Stimulated activated CD8-positive, alpha-beta memory T cell treated with anti-CD3 and anti-CD28 coated beads, Interleukin-15, amount 100 ng/mL, for 4 hours (primary cell): ENCODE measurements at regions not wholly inside any gene's neighbourhood (a gene's known extent, or its start where the extent isn't known, plus 50 kb on each side); places are given as distances from the start of the nearest gene placed in this dataset.

ENCODE experiments used
- DNase-seq, 2 donors: peaks; one replicate each; pipeline ENCODE4 v3.0.0-alpha.2; 2020; ENCODE audit warnings: low read depth in 2 of 2

GRCh38 chr10:69716711-69717560 lies 84.8 kb upstream of the COL13A1 start:
- peak in 1 of 2 donors; percentile 4 for DNase-seq

GRCh38 chr10:69718951-69719350 lies 82.8 kb upstream of the COL13A1 start:
- DNase-seq, result no peak

- DNase-seq, result no peak
These were observed 79.9 kb upstream of the COL13A1 start for GRCh38 chr10:69721690-69722310.

DNA sequence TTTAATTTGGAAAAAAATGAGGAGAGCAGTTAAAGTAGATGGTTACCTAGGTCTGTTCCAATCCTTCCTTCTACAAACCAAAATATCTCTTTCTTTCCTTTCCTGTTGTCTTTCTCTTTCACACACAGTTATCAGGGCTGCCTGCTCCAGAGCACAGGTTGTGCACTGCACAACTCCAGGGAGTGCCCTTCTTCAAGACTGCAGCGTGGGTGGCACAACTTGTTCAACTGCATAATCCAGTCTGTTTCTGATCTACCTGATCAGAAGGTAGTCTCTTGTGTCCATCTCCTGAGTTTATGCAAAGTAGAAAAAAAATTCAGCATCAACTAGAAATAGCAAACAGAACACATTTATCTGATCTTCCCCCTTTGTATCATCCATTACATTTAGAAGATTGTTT lies 78.1 kb upstream of the COL13A1 start:
- DNase-seq, result no peak

DNA sequence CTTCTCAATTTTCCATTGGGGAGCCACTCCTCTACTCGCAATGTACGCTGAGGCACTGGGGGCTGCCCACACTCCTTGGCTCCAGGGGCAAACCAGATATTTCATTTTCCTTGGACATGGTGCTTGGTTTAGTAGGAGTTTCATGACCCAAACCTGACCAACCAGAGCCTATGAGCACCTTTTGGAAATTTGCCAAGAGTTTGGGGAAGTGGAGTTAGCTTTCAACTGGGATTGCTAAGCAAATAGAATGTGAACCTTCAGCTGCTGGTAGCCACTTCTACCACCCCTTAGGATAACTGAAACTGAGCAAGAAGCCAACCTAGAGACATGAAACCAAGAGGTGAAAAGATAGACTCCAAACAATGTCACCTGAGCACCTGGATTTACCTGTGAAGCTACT lies 74.9 kb upstream of the COL13A1 start:
- DNase-seq, result no peak

DNA sequence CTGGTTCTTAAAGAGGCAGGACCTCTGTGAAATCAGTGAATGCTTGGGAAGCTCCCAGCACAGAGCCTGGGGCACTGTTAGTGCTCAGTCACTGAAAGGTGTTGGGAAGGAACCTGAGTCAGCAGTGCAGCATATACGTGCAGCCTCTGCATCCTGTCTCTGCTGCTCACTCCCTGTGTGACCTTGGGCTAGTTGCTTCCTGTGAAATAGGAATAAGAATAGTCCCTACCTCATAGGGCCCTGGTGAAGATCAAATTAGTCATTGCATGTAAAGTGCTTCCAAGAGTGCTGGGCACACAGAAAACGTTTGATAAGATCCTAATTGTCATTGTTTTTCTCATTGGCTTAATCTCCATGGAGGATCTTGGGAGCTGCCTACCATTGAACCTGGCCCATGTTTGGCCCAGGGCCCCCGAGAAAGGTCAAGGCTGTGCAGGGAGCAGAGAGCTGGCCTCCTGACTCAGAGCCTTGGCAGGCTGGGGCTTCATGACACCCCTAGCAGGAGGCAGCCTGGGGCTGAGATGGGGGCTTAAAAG lies 73.3 kb upstream of the COL13A1 start:
- DNase-seq, result no peak

- no peak for DNase-seq
These were observed 72.2 kb upstream of the COL13A1 start for GRCh38 chr10:69729326-69730048.

DNA sequence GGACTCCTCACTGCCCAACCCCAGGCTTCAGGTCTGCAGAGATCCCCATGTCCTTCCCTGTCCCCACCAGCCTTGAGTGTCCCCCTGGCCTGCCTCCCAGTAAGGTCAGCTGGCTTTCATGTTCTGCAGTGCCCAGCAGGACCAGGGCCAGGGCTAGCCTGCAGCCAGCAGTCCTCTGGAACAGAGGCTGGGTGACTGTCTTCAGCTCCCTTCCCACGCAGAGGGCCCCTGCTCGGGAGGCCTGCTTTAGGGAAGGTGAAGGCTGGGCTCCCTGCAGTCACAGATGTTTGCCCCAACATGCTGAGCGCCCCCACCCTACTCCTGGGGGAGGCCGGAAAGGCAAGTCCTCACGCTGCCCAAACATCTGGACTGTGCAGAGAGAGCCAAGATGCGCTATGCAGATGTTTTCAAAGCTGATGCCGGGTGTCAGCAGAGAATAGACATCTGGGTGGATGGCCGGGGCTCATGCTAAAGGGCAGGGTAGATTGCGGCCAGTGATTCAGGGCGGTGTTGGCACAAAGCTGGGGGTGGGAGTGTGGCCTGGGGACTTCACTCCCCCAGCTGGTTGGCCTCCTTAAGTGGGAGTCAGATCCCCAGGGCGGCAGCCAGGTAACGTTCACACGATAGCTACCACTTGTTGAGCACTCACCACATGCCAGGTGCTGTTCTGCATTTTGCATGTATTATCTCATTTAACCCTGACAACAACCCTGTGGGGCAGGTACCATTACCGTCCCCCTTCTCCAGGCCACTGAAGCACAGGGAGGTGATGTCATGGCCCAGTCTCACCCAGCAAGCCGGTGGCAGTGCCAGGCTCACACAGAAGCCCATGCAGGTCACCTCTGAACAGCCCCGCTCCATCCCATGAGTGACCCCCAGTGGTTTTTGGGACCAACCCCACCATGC lies 71.2 kb upstream of the COL13A1 start:
- no peak for DNase-seq

- DNase-seq, result no peak
These were observed 70.5 kb upstream of the COL13A1 start for GRCh38 chr10:69731184-69731583.

DNA sequence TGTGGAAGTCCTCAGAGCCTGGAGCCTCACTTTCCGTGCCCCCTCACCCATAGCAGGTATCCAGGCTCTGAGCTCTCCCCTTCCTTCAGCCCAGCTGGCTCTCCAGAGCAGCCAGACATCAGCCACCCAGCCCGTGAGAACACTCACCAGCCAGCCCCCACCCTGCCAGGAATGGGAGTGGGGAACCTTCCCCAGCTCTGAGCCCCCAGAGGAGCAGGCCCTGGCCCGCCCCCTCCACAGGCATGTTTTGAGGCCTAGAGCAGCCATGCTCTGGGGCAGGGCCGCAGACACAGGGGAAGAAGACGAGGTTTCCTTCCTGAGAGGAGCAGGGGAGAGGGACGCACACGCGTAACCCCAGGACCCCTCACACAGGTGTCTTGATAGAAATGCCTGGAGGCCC lies 70.0 kb upstream of the COL13A1 start:
- no peak for DNase-seq

- DNase-seq, result no peak
These were observed 69.4 kb upstream of the COL13A1 start for GRCh38 chr10:69732147-69732825.

DNA sequence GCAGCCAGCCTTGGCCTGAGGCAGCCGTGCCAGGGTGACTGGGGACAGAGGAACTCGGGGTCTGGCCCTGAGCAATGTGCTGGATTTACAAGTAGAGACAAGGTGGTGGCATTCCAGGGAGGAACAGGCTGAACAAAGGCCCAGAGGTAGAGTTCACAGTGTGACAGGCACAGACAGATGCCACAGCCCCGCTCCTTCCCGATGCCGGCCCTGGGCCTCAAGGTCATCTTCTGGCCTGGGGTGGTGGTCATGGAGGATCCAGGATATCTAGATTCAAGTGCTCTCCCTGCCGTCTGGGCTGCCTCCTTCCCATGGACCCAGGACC lies 68.9 kb upstream of the COL13A1 start:
- no peak for DNase-seq

DNA sequence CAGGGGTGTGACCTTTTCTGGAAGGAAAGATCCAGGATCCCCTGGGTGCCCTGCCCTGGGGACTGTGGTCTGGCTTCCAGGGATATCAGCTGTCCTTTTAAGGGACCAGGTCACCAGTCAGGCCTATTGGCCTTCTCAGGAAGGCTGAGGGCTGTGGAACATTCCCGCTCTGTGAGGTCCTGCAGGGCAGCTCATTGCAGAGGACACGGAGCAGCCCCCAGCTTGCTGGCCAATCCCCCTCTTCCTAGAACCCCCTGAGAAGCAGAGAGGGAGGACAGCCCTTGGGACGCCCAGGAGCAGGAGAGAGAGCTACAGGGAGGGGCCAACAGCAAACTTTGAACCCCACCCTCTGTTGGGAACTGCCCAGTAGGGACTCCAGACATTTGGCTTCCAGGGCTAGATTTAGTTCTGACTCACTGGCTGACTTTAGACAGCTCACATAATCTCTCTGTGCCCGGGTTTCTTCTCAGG lies 67.9 kb upstream of the COL13A1 start:
- no peak for DNase-seq

GRCh38 chr10:69734416-69734796 lies 67.3 kb upstream of the COL13A1 start:
- DNase-seq, result no peak

GRCh38 chr10:69734797-69735468 lies 66.8 kb upstream of the COL13A1 start:
- no peak for DNase-seq

GRCh38 chr10:69736886-69737641 lies 64.6 kb upstream of the COL13A1 start:
- no peak for DNase-seq

- DNase-seq, result no peak
These were observed 63.6 kb upstream of the COL13A1 start for GRCh38 chr10:69738071-69738470.

DNA sequence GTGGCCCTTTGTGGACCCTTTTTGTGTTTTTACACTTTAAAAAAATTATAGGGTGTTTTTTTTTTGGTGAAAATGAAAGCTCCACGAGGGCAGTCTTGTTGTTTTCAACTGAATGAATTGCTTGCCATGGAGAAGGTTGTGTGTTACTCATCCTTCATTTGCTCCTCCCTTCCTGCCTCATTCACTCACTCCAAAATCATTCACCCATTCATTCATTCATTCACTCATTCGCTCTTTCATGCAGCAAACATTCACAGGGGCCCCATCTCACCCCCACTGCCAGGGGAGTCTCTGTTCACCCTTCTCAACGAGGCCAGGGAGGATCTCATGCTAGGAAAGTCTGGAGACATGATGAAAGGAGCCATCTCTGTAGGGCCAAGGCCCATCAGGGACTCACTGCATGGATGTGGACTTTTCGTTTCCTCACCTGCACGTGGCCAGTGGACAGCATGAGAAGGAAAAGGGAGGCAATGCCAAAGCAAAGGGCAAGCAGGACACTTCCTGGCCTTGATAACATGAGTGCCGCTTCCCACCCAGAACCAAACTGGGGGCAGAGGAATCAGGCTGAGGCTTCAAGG lies 62.8 kb upstream of the COL13A1 start:
- DNase-seq, result no peak

DNA sequence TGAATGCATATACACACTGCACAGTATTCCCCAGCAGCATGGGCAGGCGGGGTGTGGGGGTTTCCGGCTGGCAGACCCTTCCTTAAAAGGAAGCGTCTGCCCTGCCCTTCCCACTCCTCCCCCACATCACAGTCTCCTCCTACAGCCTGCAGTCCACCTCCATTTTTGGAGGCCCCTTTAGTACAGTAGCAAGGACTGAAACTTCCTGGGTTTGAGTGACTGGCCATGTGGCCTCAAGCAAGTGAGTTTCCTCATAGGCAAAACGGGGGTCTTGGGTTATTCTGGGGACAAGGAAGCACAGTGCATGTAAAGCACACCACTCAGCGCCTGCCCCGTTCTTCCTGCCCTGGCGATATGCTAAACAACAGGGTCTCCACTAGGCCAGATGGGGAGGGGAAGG lies 62.1 kb upstream of the COL13A1 start:
- DNase-seq, result no peak
